HG03103 (cell line): ENCODE measurements at regions not wholly inside any gene's neighbourhood (a gene's known extent, or its start where the extent isn't known, plus 50 kb on each side); places are given as distances from the start of the nearest gene placed in this dataset.

Experiments
- ATAC-seq: cut with Tn5 transposase; IDR thresholded peaks from one replicate; pipeline ENCODE4 v1.9.1; 2021; ENCODE audit warnings: low read depth; ENCODE audit not compliant: unreplicated experiment

- no peak for ATAC-seq
Observed at GRCh38 chrX:120819126-120819525, 56.5 kb downstream of the CT47B1 start.

- no peak for ATAC-seq
Observed at GRCh38 chrX:120813982-120814381, 61.7 kb downstream of the CT47B1 start.

- ATAC-seq: no peak
Observed at GRCh38 chrX:120801426-120801825, 74.2 kb downstream of the CT47B1 start.

DNA sequence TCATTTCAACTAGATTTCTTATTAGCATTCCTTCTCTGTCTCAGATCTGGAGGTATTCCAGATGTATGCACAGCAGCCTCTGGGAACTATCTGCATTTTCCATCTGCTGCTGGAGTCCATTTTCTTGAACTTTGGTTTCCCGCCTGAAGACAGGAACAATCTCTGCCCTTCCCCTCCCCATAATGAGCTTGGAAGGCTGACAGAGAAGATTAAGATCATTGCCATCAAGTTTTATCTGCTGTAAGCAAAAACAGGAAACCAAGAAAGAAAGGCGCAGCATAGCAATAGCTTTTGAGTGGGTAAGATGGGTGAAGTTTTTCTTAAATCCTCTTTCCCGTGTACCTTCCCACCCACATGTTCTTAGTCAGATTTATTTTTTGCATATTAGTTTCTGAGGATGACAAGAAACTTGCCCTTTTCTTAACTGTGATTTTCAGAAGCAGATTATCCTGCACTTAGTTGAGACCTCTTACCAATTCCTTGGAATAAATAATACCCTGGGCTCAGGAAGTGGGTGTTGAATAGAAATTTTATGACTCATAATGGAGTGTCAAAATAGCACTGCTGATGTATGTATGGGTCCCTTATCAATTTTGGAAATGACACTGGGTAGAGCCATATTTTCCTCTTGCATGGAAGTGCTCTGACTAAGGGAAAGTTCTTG is 78.3 kb downstream of the CT47B1 start:
- no peak for ATAC-seq

- no peak for ATAC-seq
Observed at GRCh38 chrX:120795301-120795700, 80.4 kb downstream of the CT47B1 start.

- no peak for ATAC-seq
Observed at GRCh38 chrX:120794525-120794975, 81.1 kb downstream of the CT47B1 start.

DNA sequence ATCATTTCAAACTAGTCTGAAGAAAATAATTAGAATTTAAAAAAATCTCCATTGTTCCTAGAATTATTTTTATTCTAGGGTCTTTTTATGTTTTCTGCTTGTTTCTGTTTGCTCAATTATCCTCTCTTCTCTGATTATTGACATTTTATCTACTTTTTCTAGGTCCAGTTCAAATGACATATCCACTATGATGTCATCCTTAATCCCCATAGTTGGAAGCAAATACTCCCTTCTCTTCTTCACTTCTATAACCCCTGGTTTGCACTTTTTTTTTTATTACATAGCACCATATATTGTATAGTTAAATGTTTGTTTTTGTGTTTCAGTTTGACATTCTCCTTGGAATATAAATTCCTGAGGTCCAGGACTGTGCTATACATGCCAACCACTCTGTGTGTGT is 82.6 kb downstream of the CT47B1 start:
- ATAC-seq: no peak

GRCh38 chrX:120791013-120791643 is 84.5 kb downstream of the CT47B1 start:
- ATAC-seq: no peak

DNA sequence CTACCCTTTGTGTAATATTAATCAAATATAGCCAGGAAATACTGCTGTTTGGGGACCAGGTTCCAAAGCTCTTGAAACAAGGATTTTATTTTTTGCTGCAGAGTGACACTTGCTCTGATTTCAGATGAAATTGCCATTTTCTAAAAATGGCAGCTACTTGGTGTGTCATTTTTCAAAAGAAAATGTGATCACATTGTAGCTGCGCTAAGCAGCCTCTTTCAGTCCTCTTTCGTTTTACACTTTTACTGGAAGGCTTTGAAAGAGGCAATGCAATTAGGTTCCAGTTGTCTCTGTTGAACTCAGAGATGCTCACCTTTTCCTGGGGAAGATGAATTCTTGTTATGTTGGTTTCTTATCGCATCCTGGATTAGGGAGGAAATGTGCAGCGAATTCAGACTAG is 85.1 kb downstream of the CT47B1 start:
- ATAC-seq: no peak

- ATAC-seq: peak; percentile 81
Observed at GRCh38 chrX:120790118-120790517, 85.5 kb downstream of the CT47B1 start.

DNA sequence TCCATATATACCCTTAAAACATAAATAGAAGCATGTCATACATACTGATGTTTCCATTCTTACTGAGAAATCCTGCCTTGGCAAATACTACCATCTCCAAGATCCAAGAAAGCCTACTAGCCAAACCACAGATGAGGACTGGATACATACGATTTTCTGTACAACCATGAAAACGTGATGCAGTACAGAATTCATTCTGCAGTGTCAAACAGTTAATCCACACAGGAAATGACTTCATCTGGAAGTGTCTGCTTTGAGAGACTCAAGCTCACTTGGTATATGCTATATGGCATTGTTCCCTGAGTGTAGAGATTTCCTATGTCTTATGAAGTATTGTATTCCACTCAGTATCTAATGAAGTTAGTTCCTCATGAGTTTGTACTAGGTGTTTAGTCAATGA is 94.3 kb downstream of the CT47B1 start:
- no peak for ATAC-seq

DNA sequence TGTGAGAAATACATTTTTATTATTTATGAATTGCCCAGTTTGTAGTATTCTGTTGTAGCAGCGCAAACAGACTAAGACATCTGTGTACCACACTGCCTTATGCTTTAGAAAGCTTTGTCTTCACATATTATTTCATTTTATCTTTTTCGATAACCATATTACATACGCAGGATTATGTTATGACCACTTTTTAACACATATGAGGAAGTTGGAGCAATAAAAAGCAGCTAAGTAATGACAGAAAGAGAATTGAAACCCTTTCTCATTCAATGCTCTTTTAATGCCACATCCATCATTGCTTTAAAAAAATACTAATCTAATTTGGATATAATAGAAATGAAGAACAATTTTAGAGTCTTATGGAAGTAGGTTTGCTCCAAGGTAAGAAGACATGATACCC is 99.7 kb downstream of the CT47B1 start:
- no peak for ATAC-seq

DNA sequence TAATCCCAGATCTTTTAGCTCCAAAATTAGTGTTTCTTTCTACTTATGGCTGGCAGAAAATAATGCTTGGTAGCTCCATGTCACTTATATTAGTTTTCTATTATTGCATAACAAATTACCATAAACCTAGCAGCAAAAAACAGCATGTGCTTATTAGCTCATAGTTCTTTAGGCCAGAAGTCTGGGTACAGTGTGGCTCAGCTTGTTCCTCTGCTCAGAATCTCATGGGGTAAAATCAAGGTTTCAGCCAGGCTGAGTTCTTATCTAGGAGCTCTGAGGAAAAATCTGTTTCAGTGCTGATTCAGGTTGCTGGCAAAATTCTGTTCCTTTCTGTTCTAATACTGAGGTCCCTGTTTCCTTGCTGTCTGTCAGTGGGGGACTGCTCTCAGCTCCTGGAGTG is 101.1 kb downstream of the CT47B1 start:
- no peak for ATAC-seq

DNA sequence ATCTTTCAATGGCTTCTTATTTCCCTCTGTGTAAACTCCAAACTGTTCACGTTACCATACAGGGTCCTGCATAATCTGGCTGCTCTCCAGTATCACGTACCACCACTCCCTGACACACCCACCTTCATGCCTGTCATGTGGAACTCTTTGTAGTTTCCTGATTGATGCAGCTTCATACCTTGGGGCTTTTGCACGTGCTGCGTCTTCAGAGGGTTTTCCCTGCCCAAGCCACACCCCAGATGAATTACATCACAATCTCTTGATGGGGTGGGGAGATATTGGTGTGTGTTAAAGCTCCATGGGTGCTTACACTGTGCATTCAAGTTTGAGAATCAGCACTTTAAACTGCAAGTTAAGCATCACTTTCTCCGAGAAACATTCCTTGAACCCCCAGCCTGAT is 101.9 kb downstream of the CT47B1 start:
- ATAC-seq: no peak

- ATAC-seq: no peak
Observed at GRCh38 chrX:120769576-120770341, 105.9 kb downstream of the CT47B1 start.

GRCh38 chrX:120768681-120769080 is 107.0 kb downstream of the CT47B1 start:
- no peak for ATAC-seq

- ATAC-seq: no peak
Observed at GRCh38 chrX:120768254-120768653, 107.4 kb downstream of the CT47B1 start.

GRCh38 chrX:120763269-120763668 is 112.4 kb downstream of the CT47B1 start:
- no peak for ATAC-seq

DNA sequence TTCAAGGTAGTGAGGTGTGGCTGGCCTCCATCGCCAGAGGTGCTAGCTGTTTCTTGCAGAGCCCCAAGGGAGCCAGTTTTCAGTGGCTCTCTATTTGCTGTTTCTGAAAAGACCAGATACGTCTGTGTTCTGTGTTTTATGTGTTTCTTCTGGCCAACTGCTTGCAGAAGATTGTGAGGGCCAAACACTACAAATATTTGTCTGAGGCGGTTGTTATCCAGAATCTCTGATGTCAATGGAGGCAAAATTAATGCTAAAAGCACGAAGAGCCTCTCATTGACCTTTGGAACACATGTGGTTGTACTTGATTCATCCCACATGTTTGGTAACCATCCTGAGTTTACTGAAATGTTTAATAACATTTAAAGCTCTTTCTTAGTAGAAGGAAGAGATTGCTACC is 113.9 kb downstream of the CT47B1 start:
- no peak for ATAC-seq

DNA sequence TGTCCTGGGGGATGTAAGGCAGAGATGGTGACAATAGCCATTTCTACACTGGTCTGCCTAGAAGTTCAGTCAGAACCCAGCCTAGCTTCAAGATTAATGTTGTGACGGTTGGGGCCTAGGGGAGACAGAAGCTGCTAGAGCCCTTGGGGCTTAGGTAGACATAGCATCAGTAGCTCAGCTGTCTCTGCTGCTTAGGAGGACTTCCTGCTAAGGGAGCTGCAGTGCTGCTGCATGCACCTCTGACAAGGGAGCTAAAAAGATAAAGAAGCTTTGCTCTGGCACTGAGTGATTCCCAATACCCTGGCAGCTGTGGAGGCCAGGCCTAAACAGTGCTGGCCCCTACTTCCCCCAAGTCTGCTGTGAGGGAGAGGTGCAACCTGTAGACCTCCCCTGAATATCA is 116.0 kb downstream of the CT47B1 start:
- ATAC-seq: no peak

GRCh38 chrX:120755066-120755846 is 120.4 kb downstream of the CT47B1 start:
- peak; percentile 71 for ATAC-seq
